HG02981 (cell line): ENCODE measurements at regions not wholly inside any gene's neighbourhood (a gene's known extent, or its start where the extent isn't known, plus 50 kb on each side); places are given as distances from the start of the nearest gene placed in this dataset.

Experiments
- ATAC-seq: cut with Tn5 transposase; IDR thresholded peaks from one replicate; pipeline ENCODE4 v1.9.1; 2021; ENCODE audit warnings: mild to moderate bottlenecking, moderate library complexity; ENCODE audit not compliant: unreplicated experiment

- no peak for ATAC-seq
These were observed 119.8 kb upstream of the IRF2BP2 start for GRCh38 chr1:234729561-234730474.

- no peak for ATAC-seq
These were observed 118.8 kb upstream of the IRF2BP2 start for GRCh38 chr1:234728740-234729139.

GRCh38 chr1:234727018-234727940, 117.3 kb upstream of the IRF2BP2 start:
- no peak for ATAC-seq

GRCh38 chr1:234726359-234726943, 116.5 kb upstream of the IRF2BP2 start:
- no peak for ATAC-seq

- no peak for ATAC-seq
These were observed 115.5 kb upstream of the IRF2BP2 start for GRCh38 chr1:234725177-234726132.

- ATAC-seq = no peak
These were observed 114.7 kb upstream of the IRF2BP2 start for GRCh38 chr1:234724516-234725176.

GRCh38 chr1:234722904-234723720, 113.1 kb upstream of the IRF2BP2 start:
- no peak for ATAC-seq

GRCh38 chr1:234722270-234722704, 112.3 kb upstream of the IRF2BP2 start:
- no peak for ATAC-seq

- no peak for ATAC-seq
These were observed 111.7 kb upstream of the IRF2BP2 start for GRCh38 chr1:234721476-234722269.

GRCh38 chr1:234720709-234721441, 110.9 kb upstream of the IRF2BP2 start:
- no peak for ATAC-seq

- no peak for ATAC-seq
These were observed 109.7 kb upstream of the IRF2BP2 start for GRCh38 chr1:234719454-234720251.

GRCh38 chr1:234718496-234719453, 108.8 kb upstream of the IRF2BP2 start:
- no peak for ATAC-seq

GRCh38 chr1:234716908-234717375, 107.0 kb upstream of the IRF2BP2 start:
- ATAC-seq = no peak

GRCh38 chr1:234715252-234716014, 105.5 kb upstream of the IRF2BP2 start:
- no peak for ATAC-seq
